HG03175 (cell line): ENCODE measurements at regions not wholly inside any gene's neighbourhood (a gene's known extent, or its start where the extent isn't known, plus 50 kb on each side); places are given as distances from the start of the nearest gene placed in this dataset.
"Not testable (repeated sequence)": the region's sequence is repeated elsewhere in the genome, so short reads cannot be mapped to it uniquely, and the experiment has no call there.

Experiments used
- ATAC-seq: cut with Tn5 transposase; IDR thresholded peaks from one replicate; pipeline ENCODE4 v1.9.1; 2021; ENCODE audit warnings: mild to moderate bottlenecking, moderate library complexity; ENCODE audit not compliant: unreplicated experiment

DNA sequence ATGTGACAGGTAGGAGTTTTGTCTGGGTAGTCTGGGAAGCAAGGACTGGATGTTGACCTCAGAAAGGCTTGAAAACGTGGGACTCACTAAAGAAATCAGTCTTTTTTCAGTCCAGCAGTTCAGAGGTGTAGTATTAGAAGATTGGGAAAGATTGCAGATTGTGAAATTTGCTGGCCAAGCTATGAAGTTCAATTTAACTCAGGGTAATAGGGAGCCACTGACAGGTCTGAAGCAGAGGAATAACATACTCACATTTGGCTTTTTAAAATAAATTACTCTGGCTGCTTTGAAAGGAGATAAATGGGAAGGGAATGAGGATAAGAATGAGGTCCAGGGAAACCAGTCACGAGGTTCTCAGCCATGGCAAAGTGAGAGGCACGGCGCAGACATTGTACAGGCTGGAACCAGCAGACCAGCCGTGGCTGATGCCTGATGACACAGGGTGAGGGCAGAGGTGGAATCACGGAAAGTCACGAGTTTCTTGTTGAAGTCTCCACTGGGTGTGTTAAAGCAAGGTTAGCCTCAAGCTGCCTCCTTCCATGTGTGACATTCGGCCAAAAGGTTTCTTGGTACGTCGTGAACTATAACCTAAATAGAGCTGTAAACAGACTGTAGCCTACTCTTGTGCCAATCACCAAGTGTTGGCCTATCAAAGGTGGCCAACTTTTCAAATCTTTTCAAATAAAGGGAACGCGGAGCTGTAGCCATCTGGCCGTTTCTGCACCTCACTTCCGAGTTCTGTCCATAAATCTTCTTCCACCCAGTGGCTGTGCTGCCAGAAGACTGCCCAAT lies 377.6 kb downstream of the IRS2 start:
- no peak for ATAC-seq

DNA sequence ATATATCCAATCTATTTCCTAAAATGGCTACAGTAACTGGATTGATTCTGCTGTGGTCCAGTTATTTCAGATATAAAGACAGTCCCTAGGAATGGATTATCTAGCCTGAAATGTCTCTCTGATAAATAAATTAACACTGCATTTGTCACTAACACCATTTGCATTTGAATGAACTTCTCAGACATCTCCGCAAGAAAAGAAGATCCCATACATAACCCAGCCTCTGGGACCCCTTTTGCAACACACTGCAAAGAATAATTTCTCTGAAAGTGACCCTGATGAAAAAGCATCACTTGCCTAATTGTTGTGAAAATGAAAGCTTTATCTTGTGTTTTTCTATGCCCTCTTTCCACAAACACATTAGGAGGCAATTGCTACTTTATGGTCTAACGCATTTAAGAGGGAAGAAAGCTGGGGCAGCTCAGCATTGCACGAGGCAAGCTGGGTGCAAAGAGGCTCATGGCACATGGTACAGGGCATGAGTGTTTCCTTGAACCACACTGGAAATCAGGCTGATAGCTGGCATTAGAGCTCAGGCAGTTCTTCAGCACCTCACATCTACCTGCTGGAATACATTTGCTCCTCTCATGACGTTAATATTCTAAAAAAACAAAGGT lies 379.9 kb downstream of the IRS2 start:
- no peak for ATAC-seq

DNA sequence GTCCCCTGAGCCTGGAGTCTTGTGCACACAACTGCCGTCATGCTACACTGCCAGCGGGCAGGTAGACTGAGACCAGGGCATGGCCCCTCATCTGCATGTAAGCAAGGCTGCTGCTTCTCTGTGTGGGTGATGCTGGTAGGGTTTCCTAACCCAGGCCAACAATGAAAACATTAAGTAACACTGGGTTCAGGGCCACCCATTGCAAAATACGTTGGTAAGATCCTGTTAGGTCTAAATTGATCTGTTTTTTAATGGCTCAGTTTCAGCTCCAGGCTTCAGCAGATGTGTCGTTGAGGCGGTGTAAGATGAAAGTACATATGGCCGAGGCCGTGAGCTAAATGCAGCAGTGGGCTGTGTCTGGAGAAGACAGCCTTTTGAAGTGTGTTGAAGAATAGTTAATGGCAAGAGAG lies 383.4 kb downstream of the IRS2 start:
- no peak for ATAC-seq

DNA sequence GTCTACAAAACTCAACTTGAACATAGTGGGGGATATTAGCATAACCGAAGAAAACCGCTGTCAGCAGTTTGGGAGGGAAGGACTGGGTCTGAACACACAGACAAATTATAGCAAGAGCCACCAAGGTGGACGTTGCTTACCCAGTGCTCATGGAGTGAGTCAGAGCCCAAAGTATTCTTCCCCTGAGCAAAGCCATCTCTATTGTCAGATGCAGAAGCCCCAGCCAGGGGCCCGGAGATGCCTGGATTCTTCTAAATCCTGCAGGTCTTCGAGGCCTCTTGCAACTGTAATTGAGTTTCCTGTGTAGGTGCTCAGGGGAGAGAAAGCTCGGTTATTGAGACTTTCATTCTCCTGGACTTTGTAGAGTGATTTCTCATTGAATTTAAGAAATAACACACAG lies 384.5 kb downstream of the IRS2 start:
- no peak for ATAC-seq

DNA sequence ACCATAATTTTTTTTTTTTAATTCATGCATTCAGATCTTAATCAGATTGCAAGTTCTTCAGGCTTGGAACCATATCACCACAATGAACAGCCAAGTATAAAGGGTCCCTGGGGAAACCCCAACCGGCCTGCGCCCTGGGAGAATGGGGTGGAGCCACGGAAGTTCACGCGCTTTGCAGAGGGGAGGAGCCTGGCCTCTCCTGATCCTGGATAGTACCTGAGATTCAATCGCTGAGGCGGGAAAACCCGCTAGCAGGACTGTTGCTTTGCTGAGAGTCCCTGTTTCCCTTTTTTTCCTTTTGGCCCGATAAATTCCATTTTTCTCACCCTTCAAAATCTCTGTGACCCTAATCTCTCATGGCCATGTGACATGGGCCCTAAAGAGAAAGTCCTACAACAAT lies 385.1 kb downstream of the IRS2 start:
- no peak for ATAC-seq

DNA sequence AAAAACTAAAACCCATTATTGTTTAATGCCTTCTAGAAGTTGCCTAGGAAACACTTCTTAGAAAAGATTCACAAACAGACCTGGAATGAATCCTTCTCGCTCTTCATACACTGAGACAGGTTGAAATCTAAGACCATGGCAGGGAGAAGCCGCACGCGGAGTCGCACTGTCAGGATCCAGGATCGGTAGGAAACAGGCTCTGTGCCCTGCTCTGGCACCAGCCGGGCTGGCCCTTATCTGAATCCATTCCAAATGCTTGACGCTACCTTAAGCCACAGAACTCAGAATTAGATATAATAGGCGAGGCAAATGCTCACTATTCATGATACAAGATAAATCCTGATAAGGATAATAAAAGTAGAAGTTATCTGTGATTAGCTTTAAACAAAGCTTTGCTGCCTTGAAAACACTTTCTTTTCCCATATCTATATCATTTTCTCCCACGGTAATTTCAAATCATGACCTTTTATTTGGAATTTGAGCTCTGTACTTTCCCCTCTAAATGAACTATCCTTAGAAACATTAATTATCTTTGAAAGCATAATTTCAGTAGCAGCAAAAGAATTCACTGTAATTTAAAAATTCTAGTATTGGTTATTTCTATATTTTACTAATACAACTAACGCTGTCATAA lies 385.6 kb downstream of the IRS2 start:
- no peak for ATAC-seq

DNA sequence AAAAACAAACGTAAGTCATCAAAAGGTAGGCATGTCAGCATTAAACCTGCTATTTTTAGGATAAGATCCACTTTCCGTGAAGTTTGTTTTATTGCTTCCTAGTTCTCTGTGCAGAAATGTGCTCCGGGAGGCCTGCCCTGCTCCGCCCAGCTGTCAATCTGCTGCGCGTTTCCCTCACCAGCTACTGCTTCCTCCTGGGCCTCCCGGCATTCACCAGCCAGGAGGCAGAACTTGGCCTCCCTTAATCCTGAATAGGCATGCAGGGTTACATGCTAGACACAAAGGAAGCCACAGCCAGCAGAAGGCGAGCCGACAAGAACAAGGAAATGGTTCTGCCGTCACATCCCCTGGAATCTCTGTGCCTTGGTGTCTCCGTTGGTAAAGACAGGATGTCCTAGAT lies 386.2 kb downstream of the IRS2 start:
- no peak for ATAC-seq

DNA sequence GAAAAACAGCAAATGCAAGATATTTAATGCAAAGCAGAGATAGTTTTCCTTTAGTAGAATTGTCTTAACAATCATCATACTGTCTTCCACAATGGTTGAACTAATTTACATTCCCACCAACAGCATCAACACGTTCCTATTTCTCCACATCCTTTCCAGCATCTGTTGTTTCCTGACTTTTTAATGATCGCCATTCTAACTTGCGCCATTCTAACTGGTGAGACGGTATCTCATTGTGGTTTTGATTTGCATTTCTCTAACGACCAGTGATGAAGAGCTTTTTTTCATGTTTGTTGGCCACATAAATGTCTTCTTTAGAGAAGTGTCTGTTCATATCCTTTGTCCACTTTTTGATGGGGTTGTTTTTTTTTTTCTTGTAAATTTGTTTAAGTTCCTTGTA lies 388.3 kb downstream of the IRS2 start:
- not testable (repeated sequence) for ATAC-seq

DNA sequence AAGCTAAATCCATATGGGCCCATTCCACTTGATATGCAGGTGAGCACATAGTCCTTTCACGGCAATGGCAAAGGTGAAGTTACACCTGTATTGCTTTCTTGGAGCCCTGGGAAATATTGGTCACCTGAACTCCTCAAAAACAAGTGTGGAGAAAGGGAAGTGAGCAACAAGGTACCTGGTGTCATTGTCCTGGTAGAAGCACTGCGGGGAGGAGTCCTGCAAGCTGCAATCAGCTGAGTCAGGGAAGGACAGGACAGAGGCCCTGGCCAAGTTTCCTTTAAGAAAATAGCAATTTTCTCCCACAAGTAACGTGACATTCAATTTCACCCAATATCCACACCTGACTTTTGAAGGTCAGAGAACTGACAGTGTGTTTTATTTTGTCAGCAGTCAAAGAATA lies 389.1 kb downstream of the IRS2 start:
- ATAC-seq, result no peak

DNA sequence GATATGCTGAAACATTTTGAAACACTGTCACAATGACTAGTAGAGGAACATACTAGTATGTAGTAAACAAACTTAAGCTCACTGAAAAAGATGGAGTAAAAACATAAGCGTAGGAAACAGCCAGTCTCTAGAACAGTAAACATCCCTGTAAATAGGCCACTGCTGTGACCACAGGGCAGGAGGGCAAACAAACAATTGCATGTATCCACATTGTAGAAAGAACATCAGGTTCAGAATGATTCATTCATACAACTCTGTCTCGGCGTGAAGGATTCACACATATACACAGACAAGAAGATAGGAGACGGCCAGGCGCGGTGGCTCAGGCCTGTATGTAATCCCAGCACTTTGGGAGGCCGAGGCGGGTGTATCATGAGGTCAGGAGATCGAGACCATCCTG lies 390.1 kb downstream of the IRS2 start:
- ATAC-seq, result no peak

DNA sequence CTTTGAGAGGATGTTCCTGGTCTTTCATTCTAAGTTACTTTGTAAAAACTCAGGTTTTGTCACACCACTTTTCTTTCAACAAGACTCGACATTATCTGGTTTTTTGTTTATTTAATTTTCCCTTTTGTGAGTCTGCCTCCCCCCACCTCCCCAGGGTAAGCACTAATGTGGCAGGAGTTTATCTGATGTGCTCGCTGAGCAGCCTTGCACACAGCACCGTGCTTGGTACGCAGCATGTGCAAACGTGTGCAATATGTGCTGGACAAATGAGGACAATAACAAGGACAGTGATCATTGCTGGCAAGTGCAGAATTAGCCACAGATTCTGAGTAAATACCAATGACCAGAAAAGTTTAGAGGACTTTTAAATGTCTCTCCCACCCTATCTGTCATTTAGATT lies 391.4 kb downstream of the IRS2 start:
- no peak for ATAC-seq

DNA sequence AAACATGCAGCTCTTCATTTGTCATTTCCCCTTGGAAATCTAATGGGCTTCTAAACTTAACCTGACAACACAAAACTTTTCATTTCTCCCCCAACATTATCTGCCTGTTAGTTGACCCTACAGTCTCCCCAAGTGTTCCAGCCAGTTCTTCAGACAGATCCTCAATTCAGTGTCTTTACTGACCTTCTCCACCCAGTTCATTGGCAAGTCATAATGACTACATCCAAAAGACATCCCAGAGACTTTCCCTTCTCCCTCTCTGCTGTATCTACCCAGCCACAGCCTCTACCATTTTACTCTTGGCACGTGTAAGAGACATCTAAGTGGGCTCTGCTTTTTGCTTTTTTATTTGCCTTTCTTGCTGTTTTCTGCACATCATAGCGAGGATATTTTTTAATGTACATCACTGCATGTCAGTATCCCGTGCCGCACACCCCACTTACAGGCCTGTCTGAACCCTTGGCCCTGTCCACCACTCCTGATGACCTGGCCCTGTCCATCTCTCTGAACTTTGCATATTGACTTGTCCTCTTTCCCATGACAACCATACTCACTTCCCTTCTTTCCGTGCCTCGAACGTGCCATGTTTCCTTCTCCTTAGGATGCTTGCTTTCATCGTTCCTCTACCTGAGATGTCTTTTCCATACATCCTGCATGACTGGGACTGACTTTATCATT lies 391.9 kb downstream of the IRS2 start:
- no peak for ATAC-seq

DNA sequence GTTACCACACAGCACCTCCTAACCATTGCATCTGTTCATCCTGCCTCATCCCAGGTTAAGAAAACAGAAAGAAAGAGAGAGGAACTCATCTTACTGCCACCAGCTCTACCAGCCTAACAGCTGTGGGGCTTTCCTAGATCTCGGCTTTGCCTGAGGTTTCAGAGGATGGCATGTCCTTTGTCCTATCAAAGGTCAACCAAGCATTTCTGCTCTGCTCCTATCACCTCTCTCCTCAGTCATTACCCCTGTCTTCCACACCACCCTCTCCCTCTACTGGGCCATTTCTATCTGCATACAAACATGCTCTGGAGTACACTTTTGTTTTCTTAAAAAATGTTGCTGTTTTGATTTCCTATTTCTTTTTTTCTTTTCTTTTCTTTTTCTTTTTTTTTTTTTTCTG lies 393.3 kb downstream of the IRS2 start:
- ATAC-seq, result no peak

DNA sequence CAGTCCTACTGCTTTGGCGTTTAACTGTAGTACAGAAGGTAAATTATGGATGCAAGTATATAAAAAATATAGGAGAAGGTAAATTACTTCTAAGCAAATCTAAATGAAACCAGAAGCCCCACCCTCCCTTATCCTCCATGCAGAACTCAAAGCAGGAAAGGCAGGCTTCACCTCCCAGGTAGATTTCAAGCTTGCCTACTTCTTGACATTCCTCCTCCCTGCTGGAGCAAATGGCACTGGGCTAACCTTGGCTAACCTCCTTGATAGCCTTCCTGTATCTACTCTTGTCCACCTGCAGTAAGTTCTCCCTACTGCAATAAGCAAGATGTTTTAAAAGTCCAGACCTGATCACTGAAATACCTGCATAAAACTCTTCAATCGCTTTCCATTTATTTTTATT lies 396.0 kb downstream of the IRS2 start:
- ATAC-seq, result no peak

DNA sequence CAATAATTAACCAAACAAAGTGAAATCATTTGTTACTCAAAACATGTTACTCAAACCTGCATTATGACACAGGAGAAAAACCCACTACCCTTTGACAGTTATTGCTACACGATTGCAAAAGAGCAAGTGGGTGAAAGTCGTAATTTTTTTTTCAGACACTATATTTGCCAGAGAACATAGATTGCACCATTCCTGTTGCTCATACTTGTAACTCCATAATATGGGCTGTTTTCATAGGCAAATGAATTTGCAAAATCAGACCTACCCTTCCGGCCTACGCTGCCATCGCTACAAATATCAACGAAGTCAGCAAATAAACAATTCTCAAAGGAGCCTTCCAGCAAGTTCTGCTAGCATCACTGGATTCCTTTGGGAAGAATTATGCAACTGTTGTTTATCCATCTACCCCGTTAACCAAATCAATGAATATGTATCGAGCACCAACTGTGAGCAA lies 396.5 kb downstream of the IRS2 start:
- ATAC-seq, result no peak

DNA sequence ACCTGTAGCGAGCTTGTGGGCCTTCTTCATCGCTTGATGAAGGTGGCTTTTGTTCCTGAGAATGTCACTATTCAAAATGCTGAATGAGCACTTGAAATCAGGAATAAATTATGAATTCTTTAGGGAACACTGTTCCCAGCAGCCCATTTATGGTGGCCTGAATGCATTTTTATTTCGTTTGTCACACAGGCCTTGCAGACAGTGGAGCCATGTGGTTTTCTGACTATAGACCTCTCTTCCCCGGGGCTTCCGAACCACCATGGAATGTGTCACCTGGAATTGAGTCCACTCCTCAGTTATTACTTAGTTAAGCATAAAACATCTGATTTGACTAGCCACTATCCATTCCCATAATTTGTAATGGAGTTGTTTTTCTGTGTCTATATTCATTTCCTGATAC lies 396.9 kb downstream of the IRS2 start:
- ATAC-seq, result no peak

DNA sequence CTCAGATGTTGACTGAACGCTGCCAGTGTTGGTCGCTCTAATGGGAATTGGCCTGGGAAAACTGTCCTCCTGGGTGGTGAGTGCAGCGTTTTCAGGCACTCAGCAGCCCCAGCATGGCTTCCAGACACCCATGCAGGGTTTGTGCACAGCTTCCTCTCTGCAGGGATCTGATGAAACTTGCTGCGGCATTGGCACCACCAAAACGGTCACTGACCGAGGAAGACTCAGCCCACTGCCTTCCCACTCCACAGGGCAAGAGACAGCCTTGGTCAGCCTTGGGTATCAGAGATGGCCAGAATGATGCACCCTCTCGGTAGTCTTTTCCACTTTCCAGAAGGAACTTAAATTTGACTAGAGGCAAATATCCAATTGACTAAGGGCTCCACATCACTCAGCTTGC lies 398.9 kb downstream of the IRS2 start:
- ATAC-seq, result no peak

DNA sequence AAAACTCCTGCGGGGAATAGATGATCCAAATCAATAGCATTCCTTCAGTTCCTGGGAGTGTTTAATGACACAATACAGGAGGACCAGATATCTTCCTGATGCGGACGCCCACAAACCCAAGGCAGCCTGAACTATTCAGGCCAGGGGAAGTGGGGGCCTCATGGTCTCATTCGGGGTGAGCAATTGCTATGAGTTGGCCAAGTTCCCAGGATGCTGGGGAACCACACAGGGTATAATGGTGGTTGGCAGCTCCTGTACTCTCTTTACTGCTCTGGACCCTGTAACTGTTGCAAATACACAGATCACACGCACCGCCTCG lies 401.2 kb downstream of the IRS2 start:
- ATAC-seq, result no peak

DNA sequence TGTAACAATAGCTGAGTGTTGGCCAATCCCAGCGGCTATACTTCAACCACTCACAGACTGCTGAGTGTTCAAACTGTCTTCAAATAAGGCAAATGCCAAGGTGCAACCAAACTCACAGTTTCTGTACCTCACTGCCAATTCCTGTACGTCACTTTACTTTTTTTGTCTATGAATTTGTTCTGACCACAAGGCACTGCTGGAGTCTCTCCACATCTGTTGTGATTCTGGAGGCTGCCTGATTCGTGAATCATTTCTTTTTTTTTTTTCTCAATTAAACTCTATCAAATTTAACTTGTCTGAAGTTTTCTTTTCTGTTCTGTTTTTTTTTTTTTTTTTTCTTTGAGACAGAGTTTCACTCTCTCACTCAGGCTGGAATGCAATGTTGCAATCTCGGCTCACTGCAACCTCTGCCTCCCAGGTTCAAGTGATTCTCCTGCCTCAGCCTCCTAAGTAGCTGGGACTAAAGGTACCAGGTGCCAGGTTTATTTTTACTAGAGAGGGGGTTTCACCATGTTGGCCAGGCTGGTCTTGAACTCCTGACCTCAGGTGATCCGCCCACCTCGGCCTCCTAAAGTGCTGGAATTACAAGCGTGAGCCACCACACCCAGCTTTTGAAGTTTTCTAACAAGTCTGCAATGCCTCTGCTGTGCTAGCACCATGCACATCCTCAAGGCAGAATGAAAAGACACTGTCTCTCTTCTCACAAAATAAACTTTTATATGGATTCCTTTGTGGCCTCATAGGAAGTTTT lies 401.7 kb downstream of the IRS2 start:
- ATAC-seq, result no peak

DNA sequence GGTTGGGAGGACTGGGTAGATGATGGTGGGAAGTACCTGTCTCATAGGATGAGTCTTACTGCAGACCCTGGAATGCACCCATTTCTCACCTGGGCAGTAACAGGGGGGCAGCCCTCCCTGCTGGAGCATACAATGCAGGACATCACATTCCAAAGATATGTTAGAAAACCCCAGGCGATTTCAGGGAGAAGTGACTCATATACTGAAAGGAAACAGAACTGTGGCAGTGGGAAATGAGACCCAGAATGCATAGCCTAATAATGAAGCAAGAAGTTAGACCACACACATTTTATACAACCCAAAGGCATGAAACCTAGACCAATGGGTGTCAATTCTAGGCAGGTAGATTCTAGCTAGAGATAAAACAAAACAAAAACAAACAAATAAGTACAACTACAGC lies 402.7 kb downstream of the IRS2 start:
- no peak for ATAC-seq

DNA sequence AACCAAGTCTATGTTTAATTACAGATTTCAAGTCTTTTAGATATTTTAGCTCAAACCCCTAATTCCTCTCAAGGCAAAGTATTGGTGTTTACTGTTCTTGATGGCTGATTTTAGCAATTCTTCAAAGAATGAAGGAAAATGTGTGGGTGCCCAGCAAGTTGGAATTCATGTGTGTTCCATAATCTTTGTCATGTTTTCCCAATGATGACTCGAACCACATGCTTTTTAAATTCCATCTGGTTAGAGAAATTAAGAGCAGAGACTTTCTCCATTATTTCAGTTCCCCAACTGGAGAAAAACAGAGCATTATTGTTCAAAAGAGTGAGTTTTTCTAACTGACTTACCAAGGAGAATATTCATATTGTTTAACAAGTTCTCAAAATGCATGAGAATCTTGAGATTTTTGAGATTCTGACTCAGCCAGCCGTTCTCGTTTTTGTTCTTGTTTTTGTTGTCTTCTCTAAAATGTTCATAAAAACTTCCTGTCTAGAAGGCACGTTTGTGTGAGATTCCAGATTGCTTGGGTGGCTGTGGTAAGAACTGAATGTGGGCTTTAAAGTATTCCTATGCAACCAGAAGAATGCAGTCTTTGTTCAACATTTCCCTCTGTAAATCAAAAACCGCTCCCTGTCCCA lies 404.7 kb downstream of the IRS2 start:
- no peak for ATAC-seq
